OCI-LY7 (cell line): ENCODE measurements at regions not wholly inside any gene's neighbourhood (a gene's known extent, or its start where the extent isn't known, plus 50 kb on each side); places are given as distances from the start of the nearest gene placed in this dataset.

Experiments
- EZH2phosphoT487 ChIP-seq: fragments of 200-600 bp; sonication (generic); IDR thresholded peaks from 2 replicates; pipeline ENCODE4 v1.6.1; 2018; ENCODE audit warnings: low read depth, borderline replicate concordance, mild to moderate bottlenecking, mixed run types, antibody characterized with exemption, low read length, moderate library complexity, mixed read lengths
- TF ChIP-seq, protein P1 (sequence below): fragments of 200-600 bp; sonication (generic); conservative IDR thresholded peaks from 2 replicates; pipeline ENCODE4 v1.5.1; 2014; ENCODE audit warnings: mild to moderate bottlenecking, antibody characterized with exemption, low read length, moderate library complexity, mixed read lengths

DNA sequence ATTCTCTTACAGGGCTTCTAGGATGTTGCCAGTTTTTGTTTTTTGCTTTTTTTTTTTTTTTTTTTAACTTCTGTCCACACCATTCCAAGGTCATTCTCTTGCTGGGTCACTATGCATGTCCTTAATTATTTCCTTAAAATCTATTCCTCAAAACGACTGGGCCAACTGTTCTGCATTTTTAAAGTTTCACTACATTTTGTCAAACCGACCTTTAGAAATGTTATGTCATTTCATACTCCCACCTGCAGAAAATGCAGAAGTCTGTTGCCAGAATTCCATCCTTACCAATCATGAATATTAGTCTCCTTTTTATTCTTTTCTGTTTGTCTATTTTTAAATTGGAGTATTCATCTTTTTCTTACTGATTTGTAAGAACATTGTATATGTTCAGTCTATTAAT lies 295.5 kb downstream of the ZSWIM6 start:
- TF ChIP-seq, protein P1, sequence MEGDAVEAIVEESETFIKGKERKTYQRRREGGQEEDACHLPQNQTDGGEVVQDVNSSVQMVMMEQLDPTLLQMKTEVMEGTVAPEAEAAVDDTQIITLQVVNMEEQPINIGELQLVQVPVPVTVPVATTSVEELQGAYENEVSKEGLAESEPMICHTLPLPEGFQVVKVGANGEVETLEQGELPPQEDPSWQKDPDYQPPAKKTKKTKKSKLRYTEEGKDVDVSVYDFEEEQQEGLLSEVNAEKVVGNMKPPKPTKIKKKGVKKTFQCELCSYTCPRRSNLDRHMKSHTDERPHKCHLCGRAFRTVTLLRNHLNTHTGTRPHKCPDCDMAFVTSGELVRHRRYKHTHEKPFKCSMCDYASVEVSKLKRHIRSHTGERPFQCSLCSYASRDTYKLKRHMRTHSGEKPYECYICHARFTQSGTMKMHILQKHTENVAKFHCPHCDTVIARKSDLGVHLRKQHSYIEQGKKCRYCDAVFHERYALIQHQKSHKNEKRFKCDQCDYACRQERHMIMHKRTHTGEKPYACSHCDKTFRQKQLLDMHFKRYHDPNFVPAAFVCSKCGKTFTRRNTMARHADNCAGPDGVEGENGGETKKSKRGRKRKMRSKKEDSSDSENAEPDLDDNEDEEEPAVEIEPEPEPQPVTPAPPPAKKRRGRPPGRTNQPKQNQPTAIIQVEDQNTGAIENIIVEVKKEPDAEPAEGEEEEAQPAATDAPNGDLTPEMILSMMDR = no peak
- TF ChIP-seq EZH2phosphoT487 = no peak
